GM23338 (cell line): ENCODE measurements at regions not wholly inside any gene's neighbourhood (a gene's known extent, or its start where the extent isn't known, plus 50 kb on each side); places are given as distances from the start of the nearest gene placed in this dataset.

Source experiments
- ATAC-seq: fragments of 200-7000 bp; cut with Tn5 transposase; 3 replicates; pipeline ENCODE4 v1.9.1; 2020
- DNase-seq: peaks from one replicate; pipeline ENCODE4 v3.0.0-alpha.2; 2015; ENCODE audit warnings: low spot score
- H2AFZ ChIP-seq: fragments of 200-600 bp; sonication (generic); 2 replicates; pipeline ENCODE4 v1.8.0; 2016; ENCODE audit warnings: antibody characterized with exemption, mild to moderate bottlenecking, moderate library complexity
- H3F3A ChIP-seq: fragments of 200-600 bp; sonication (generic); replicated peaks from 2 replicates; pipeline ENCODE4 v1.8.0; 2017; ENCODE audit warnings: antibody characterized with exemption, mixed run types, low read depth
- H3K27ac ChIP-seq: fragments of 200-600 bp; sonication (generic); 2 replicates; pipeline ENCODE4 v1.6.1; 2016; ENCODE audit warnings: low read depth
- H3K27me3 ChIP-seq: fragments of 200-600 bp; sonication (generic); 2 replicates; pipeline ENCODE4 v1.8.0; 2016; ENCODE audit warnings: mild to moderate bottlenecking, mixed run types, moderate library complexity; ENCODE audit not compliant: insufficient read depth
- H3K36me3 ChIP-seq: fragments of 200-600 bp; sonication (generic); 2 replicates; pipeline ENCODE4 v1.8.0; 2016; ENCODE audit warnings: mild to moderate bottlenecking; ENCODE audit not compliant: insufficient read depth
- H3K4me1 ChIP-seq: fragments of 200-600 bp; sonication (generic); 2 replicates; pipeline ENCODE4 v1.8.0; 2016; ENCODE audit warnings: mild to moderate bottlenecking, moderate library complexity; ENCODE audit not compliant: insufficient read depth
- H3K4me2 ChIP-seq: fragments of 200-600 bp; sonication (generic); 2 replicates; pipeline ENCODE4 v1.7.1; 2017; ENCODE audit warnings: mixed run types
- H3K4me3 ChIP-seq: fragments of 200-600 bp; sonication (generic); 2 replicates; pipeline ENCODE4 v1.6.1; 2016; ENCODE audit warnings: mixed run types
- H3K79me2 ChIP-seq: fragments of 200-600 bp; sonication (generic); replicated peaks from 2 replicates; pipeline ENCODE4 v1.8.0; 2017; ENCODE audit warnings: mild to moderate bottlenecking; ENCODE audit not compliant: insufficient read depth
- H3K9me2 ChIP-seq: fragments of 200-600 bp; sonication (generic); 2 replicates; pipeline ENCODE4 v1.8.0; 2017; ENCODE audit not compliant: insufficient read depth
- H4K20me1 ChIP-seq: fragments of 200-600 bp; sonication (generic); replicated peaks from 2 replicates; pipeline ENCODE4 v1.8.0; 2017; ENCODE audit warnings: mild to moderate bottlenecking; ENCODE audit not compliant: insufficient read depth
- H3K27ac Mint-ChIP-seq: 2 replicates; pipeline ENCODE4 v1.8.0; 2020; ENCODE audit warnings: inconsistent platforms, mild to moderate bottlenecking, moderate library complexity, mixed read lengths
- H3K27me3 Mint-ChIP-seq: 3 replicates; pipeline ENCODE4 v1.8.0; 2022; ENCODE audit warnings: low read depth, mild to moderate bottlenecking, moderate library complexity, mixed read lengths, inconsistent platforms; ENCODE audit not compliant: insufficient read depth, poor library complexity
- H3K36me3 Mint-ChIP-seq: 3 replicates; pipeline ENCODE4 v1.8.0; 2021; ENCODE audit warnings: low read depth, mild to moderate bottlenecking, inconsistent platforms, moderate library complexity, mixed read lengths
- H3K4me1 Mint-ChIP-seq: 3 replicates; pipeline ENCODE4 v1.8.0; 2020; ENCODE audit warnings: mild to moderate bottlenecking, inconsistent platforms, mixed read lengths
- H3K4me3 Mint-ChIP-seq: 3 replicates; pipeline ENCODE4 v1.8.0; 2021; ENCODE audit warnings: moderate library complexity, mild to moderate bottlenecking, inconsistent platforms, mixed read lengths
- H3K9me3 Mint-ChIP-seq: 3 replicates; pipeline ENCODE4 v1.8.0; 2020; ENCODE audit warnings: moderate library complexity, mild to moderate bottlenecking, inconsistent platforms, mixed read lengths
- CREB1 ChIP-seq: fragments of 250-450 bp; sonication (Bioruptor Pico); IDR thresholded peaks from 2 replicates; pipeline ENCODE4 v1.5.0; 2020; ENCODE audit warnings: low read depth, mild to moderate bottlenecking, moderate library complexity
- EZH2 ChIP-seq: fragments of 200-600 bp; sonication (generic); IDR thresholded peaks from one replicate; pipeline ENCODE4 v1.8.0; 2017; ENCODE audit warnings: antibody characterized with exemption, mild to moderate bottlenecking, low read depth; ENCODE audit not compliant: unreplicated experiment
- EZH2phosphoT487 ChIP-seq: fragments of 200-600 bp; sonication (generic); IDR thresholded peaks from one replicate; pipeline ENCODE4 v1.8.1; 2018; ENCODE audit warnings: antibody characterized with exemption; ENCODE audit not compliant: unreplicated experiment
- JUNB ChIP-seq: IDR thresholded peaks from one replicate; pipeline ENCODE4 v1.6.1; 2016; ENCODE audit warnings: antibody characterized with exemption; ENCODE audit not compliant: unreplicated experiment
- TF ChIP-seq, protein P1 (sequence below): IDR thresholded peaks from 2 replicates; pipeline ENCODE4 v1.6.1; 2016; ENCODE audit warnings: antibody characterized with exemption
- TF ChIP-seq, protein P2 (sequence below): fragments of 250-450 bp; sonication (Bioruptor Pico); IDR thresholded peaks from 2 replicates; pipeline ENCODE4 v1.5.0; 2020; ENCODE audit warnings: mild to moderate bottlenecking, moderate library complexity
- TF ChIP-seq, protein P3 (sequence below): IDR thresholded peaks from one replicate; pipeline ENCODE4 v1.6.1; 2018; ENCODE audit warnings: antibody characterized with exemption; ENCODE audit not compliant: unreplicated experiment
- TF ChIP-seq, protein P4 (sequence below), 2 experiments: fragments of 200-600 bp in 1 of 2; sonication (generic) in 1 of 2; conservative IDR thresholded peaks; 2 replicates each; pipeline versions ENCODE4 v1.5.1 to v1.6.1; 2016 to 2017; ENCODE audit warnings: antibody characterized with exemption in 2 of 2, low read depth in 2 of 2, mild to moderate bottlenecking in 2 of 2, moderate library complexity in 1 of 2

DNA sequence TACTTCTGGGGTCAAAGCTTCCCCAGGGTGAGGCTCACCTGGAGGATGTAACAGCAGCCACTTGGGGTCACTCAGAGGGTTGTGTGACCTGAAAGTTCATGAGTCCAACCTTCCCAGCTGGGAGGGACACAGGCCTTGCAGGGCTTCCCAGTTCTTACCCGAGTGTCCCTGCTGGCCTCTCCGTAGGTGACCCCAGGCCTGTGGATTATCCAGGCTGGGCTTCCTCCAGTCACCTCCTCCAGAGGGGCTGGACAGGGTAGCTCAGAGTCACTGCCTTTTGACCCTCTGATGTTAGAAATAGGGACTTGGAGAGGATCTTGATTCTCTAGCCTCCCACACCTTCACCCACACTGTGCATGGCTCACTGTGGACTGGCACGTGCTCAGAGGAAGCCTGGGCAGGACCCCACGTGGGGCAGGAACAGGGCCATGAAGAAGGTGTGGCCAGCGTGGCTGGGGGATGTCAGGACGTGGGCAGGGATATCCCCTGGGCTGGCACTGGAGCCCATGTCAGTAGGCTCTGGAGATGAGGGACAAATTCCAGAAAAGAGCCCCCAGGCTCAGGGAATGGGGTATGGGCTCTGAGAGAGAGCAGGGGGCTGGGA lies 131.8 kb downstream of the ACTL8 start (continued):
- TF ChIP-seq CREB1 (CRISPR knock-in tag): no peak
- TF ChIP-seq, protein P1, sequence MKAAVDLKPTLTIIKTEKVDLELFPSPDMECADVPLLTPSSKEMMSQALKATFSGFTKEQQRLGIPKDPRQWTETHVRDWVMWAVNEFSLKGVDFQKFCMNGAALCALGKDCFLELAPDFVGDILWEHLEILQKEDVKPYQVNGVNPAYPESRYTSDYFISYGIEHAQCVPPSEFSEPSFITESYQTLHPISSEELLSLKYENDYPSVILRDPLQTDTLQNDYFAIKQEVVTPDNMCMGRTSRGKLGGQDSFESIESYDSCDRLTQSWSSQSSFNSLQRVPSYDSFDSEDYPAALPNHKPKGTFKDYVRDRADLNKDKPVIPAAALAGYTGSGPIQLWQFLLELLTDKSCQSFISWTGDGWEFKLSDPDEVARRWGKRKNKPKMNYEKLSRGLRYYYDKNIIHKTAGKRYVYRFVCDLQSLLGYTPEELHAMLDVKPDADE: no peak
- no peak for TF ChIP-seq EZH2

DNA sequence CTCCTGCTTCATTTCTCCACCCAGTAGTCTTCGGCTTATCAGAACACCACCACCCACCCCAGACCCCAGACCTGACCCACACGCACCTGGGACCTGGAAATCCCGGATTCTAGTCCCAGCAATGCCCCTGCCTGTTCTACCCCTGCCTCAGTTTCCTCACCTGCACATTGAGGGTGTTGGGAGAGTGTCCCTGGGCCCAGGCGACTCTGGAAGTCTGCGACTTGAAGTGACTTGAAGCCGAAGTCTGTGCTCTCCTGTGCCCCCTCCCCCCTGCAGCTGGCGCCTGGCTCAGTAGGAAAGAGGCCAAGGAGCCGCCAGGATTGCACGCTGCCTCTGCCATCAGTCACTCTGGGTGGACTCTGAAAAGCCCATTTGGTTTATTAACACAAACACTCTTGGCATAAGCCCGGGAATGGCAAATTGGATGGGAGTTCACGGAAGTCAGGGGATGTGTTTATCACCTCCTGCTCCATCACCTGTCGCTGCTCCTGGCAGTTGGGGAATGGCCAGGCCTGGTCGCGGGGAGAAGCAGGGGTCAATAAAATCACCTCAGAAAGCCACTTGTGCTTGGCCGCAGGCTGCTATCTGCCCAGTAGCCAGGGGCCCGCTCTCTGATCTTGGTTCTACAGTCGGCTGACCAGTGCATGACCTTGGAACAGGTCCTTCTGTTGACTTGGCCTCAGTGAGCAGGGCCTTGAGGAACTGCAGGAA lies 132.7 kb downstream of the ACTL8 start:
- no peaks in the 10 kb centered on the region for H3K36me3 Mint-ChIP-seq
- Histone ChIP-seq H3K79me2 (no peaks in the 10 kb centered on the region), H3K27me3 (no peaks in the 10 kb centered on the region), H3K27ac (no peak overlapping the region), H3K4me2 (no peak overlapping the region), H3K36me3 (no peaks in the 10 kb centered on the region), H4K20me1 (no peaks in the 10 kb centered on the region), H2AFZ (no peak overlapping the region), H3K4me1 (no peaks in the 10 kb centered on the region), H3K4me3 (no peak overlapping the region), H3F3A (no peaks in the 10 kb centered on the region), H3K9me2 (no peaks in the 10 kb centered on the region)
- H3K4me3 Mint-ChIP-seq: no peak overlapping the region
- H3K27ac Mint-ChIP-seq: no peak overlapping the region
- H3K9me3 Mint-ChIP-seq: no peaks in the 10 kb centered on the region
- no peaks in the 10 kb centered on the region; the same call in 2 of the 3 replicates for H3K4me1 Mint-ChIP-seq
- no peak for DNase-seq
- H3K27me3 Mint-ChIP-seq: peaks cover 11% of the 10 kb centered on the region
- TF ChIP-seq, protein P2, sequence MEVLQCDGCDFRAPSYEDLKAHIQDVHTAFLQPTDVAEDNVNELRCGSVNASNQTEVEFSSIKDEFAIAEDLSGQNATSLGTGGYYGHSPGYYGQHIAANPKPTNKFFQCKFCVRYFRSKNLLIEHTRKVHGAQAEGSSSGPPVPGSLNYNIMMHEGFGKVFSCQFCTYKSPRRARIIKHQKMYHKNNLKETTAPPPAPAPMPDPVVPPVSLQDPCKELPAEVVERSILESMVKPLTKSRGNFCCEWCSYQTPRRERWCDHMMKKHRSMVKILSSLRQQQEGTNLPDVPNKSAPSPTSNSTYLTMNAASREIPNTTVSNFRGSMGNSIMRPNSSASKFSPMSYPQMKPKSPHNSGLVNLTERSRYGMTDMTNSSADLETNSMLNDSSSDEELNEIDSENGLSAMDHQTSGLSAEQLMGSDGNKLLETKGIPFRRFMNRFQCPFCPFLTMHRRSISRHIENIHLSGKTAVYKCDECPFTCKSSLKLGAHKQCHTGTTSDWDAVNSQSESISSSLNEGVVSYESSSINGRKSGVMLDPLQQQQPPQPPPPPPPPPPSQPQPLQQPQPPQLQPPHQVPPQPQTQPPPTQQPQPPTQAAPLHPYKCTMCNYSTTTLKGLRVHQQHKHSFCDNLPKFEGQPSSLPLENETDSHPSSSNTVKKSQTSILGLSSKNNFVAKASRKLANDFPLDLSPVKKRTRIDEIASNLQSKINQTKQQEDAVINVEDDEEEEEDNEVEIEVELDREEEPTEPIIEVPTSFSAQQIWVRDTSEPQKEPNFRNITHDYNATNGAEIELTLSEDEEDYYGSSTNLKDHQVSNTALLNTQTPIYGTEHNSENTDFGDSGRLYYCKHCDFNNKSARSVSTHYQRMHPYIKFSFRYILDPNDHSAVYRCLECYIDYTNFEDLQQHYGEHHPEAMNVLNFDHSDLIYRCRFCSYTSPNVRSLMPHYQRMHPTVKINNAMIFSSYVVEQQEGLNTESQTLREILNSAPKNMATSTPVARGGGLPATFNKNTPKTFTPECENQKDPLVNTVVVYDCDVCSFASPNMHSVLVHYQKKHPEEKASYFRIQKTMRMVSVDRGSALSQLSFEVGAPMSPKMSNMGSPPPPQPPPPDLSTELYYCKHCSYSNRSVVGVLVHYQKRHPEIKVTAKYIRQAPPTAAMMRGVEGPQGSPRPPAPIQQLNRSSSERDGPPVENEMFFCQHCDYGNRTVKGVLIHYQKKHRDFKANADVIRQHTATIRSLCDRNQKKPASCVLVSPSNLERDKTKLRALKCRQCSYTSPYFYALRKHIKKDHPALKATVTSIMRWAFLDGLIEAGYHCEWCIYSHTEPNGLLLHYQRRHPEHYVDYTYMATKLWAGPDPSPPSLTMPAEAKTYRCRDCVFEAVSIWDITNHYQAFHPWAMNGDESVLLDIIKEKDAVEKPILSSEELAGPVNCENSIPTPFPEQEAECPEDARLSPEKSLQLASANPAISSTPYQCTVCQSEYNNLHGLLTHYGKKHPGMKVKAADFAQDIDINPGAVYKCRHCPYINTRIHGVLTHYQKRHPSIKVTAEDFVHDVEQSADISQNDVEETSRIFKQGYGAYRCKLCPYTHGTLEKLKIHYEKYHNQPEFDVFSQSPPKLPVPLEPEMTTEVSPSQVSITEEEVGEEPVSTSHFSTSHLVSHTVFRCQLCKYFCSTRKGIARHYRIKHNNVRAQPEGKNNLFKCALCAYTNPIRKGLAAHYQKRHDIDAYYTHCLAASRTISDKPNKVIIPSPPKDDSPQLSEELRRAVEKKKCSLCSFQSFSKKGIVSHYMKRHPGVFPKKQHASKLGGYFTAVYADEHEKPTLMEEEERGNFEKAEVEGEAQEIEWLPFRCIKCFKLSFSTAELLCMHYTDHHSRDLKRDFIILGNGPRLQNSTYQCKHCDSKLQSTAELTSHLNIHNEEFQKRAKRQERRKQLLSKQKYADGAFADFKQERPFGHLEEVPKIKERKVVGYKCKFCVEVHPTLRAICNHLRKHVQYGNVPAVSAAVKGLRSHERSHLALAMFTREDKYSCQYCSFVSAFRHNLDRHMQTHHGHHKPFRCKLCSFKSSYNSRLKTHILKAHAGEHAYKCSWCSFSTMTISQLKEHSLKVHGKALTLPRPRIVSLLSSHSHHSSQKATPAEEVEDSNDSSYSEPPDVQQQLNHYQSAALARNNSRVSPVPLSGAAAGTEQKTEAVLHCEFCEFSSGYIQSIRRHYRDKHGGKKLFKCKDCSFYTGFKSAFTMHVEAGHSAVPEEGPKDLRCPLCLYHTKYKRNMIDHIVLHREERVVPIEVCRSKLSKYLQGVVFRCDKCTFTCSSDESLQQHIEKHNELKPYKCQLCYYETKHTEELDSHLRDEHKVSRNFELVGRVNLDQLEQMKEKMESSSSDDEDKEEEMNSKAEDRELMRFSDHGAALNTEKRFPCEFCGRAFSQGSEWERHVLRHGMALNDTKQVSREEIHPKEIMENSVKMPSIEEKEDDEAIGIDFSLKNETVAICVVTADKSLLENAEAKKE (CRISPR knock-in tag): no peak
- TF ChIP-seq, protein P3, sequence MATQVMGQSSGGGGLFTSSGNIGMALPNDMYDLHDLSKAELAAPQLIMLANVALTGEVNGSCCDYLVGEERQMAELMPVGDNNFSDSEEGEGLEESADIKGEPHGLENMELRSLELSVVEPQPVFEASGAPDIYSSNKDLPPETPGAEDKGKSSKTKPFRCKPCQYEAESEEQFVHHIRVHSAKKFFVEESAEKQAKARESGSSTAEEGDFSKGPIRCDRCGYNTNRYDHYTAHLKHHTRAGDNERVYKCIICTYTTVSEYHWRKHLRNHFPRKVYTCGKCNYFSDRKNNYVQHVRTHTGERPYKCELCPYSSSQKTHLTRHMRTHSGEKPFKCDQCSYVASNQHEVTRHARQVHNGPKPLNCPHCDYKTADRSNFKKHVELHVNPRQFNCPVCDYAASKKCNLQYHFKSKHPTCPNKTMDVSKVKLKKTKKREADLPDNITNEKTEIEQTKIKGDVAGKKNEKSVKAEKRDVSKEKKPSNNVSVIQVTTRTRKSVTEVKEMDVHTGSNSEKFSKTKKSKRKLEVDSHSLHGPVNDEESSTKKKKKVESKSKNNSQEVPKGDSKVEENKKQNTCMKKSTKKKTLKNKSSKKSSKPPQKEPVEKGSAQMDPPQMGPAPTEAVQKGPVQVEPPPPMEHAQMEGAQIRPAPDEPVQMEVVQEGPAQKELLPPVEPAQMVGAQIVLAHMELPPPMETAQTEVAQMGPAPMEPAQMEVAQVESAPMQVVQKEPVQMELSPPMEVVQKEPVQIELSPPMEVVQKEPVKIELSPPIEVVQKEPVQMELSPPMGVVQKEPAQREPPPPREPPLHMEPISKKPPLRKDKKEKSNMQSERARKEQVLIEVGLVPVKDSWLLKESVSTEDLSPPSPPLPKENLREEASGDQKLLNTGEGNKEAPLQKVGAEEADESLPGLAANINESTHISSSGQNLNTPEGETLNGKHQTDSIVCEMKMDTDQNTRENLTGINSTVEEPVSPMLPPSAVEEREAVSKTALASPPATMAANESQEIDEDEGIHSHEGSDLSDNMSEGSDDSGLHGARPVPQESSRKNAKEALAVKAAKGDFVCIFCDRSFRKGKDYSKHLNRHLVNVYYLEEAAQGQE: no peak
- TF ChIP-seq EZH2phosphoT487 (no peak), JUNB (no peak)
- TF ChIP-seq, protein P4, sequence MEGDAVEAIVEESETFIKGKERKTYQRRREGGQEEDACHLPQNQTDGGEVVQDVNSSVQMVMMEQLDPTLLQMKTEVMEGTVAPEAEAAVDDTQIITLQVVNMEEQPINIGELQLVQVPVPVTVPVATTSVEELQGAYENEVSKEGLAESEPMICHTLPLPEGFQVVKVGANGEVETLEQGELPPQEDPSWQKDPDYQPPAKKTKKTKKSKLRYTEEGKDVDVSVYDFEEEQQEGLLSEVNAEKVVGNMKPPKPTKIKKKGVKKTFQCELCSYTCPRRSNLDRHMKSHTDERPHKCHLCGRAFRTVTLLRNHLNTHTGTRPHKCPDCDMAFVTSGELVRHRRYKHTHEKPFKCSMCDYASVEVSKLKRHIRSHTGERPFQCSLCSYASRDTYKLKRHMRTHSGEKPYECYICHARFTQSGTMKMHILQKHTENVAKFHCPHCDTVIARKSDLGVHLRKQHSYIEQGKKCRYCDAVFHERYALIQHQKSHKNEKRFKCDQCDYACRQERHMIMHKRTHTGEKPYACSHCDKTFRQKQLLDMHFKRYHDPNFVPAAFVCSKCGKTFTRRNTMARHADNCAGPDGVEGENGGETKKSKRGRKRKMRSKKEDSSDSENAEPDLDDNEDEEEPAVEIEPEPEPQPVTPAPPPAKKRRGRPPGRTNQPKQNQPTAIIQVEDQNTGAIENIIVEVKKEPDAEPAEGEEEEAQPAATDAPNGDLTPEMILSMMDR (conservative IDR thresholded peaks at IDR 0.05; ENCODE audit: low read depth in 2 of 2): no peak
- TF ChIP-seq, protein P1: no peak
- no peak; the same call in 2 of the 3 replicates for ATAC-seq
